ENCODE measurements at regions not wholly inside any gene's neighbourhood (a gene's known extent, or its start where the extent isn't known, plus 50 kb on each side); places are given as distances from the start of the nearest gene placed in this dataset.

DNA sequence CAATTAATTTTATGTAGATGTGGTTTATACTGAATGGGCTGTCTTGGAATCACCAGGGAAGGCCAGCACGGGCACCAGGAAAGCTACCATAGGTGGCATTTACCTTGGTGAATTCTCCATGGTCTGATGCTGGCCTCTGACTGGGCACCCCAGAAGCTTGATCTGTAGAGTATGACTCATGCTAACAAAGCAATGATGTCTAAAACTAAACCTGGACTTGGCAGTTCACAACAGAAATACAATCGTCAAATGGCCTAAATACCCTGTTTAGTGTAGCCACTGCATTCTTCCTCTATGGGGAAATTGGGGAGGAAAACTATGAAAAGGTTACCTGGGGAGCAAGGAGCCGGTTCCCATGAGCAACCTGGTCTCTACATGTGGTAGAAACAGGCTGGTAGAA, 98.0 kb downstream of the ATPSCKMT start:
- Histone ChIP-seq H2BK20ac (ENCODE audit: low read depth, low read length, poor library complexity, severe bottlenecking) (no peak overlapping the region), H3K9me3 (ENCODE audit: control insufficient read depth, low read depth, low read length) (no peaks in the 10 kb centered on the region), H2BK15ac (ENCODE audit: low read depth, low read length) (no peak overlapping the region), H3K23me2 (ENCODE audit: insufficient read length, low read depth, low read length, poor library complexity, severe bottlenecking) (no peaks in the 10 kb centered on the region), H4K8ac (replicated peaks; ENCODE audit: insufficient read length, low read depth, low read length) (no peak overlapping the region), H4K20me1 (ENCODE audit: control insufficient read depth, insufficient read depth, insufficient read length) (no peaks in the 10 kb centered on the region), H3T11ph (ENCODE audit: low read length) (no peak overlapping the region), H3K14ac (ENCODE audit: insufficient read depth, low read length) (no peak overlapping the region), H3K9ac (ENCODE audit: extremely low read depth, insufficient read length, low read length) (no peak overlapping the region), H4K5ac (ENCODE audit: insufficient read length, low read depth, low read length) (no peak overlapping the region), H3K27ac (ENCODE audit: insufficient read length, low read depth, low read length) (no peak overlapping the region), H3K4ac (ENCODE audit: low read depth, low read length) (no peak overlapping the region), H2BK12ac (ENCODE audit: insufficient read length, low read depth, low read length) (no peak overlapping the region), H2BK120ac (ENCODE audit: low read depth, low read length, poor library complexity, severe bottlenecking) (no peak overlapping the region), H2BK5ac (ENCODE audit: insufficient read length, low read length) (no peak overlapping the region), H2AK5ac (ENCODE audit: insufficient read length, low read length) (no peak overlapping the region), H3K27me3 (ENCODE audit: insufficient read depth, low read length) (no peaks in the 10 kb centered on the region), H3K56ac (ENCODE audit: insufficient read length, low read depth, low read length) (no peak overlapping the region), H3K79me1 (ENCODE audit: insufficient read depth, low read depth, low read length, poor library complexity, severe bottlenecking) (no peaks in the 10 kb centered on the region), H3K4me1 (ENCODE audit: insufficient read depth, low read length) (no peaks in the 10 kb centered on the region), H2AFZ (ENCODE audit: low read length) (no peak overlapping the region), H3K4me2 (ENCODE audit: insufficient read depth, insufficient read length, low read length) (no peak overlapping the region), H3K18ac (ENCODE audit: insufficient read length, low read depth, low read length) (no peak overlapping the region), H4K91ac (ENCODE audit: insufficient read length, low read depth, low read length) (no peak overlapping the region), H3K23ac (ENCODE audit: insufficient read length, low read depth, low read length) (no peak overlapping the region), H3K79me2 (ENCODE audit: insufficient read depth, low read length) (no peaks in the 10 kb centered on the region)
- WGBS (ENCODE audit: extremely low coverage, insufficient read length, low lambda C conversion rate): no CpG with 5 or more reads among the region's 3 CpGs
- no peaks in the 10 kb centered on the region for H3K9me3 Mint-ChIP-seq
- no peak overlapping the region for H3K27ac Mint-ChIP-seq
- peaks cover 15% of the 10 kb centered on the region for H3K27me3 Mint-ChIP-seq (ENCODE audit: low read depth)
- H3K4me1 Mint-ChIP-seq: peaks cover 17 to 26% of the 10 kb centered on the region in 2 experiments
- TF ChIP-seq, protein P1, sequence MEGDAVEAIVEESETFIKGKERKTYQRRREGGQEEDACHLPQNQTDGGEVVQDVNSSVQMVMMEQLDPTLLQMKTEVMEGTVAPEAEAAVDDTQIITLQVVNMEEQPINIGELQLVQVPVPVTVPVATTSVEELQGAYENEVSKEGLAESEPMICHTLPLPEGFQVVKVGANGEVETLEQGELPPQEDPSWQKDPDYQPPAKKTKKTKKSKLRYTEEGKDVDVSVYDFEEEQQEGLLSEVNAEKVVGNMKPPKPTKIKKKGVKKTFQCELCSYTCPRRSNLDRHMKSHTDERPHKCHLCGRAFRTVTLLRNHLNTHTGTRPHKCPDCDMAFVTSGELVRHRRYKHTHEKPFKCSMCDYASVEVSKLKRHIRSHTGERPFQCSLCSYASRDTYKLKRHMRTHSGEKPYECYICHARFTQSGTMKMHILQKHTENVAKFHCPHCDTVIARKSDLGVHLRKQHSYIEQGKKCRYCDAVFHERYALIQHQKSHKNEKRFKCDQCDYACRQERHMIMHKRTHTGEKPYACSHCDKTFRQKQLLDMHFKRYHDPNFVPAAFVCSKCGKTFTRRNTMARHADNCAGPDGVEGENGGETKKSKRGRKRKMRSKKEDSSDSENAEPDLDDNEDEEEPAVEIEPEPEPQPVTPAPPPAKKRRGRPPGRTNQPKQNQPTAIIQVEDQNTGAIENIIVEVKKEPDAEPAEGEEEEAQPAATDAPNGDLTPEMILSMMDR (conservative IDR thresholded peaks at IDR 0.05): no peak
- no peak overlapping the region for H3K4me3 Mint-ChIP-seq
- DNase-seq: no peak
- no peaks in the 10 kb centered on the region for H3K36me3 Mint-ChIP-seq (ENCODE audit: insufficient read depth in 1 of 3, low read depth in 3 of 3)
